ENCODE measurements at regions not wholly inside any gene's neighbourhood (a gene's known extent, or its start where the extent isn't known, plus 50 kb on each side); places are given as distances from the start of the nearest gene placed in this dataset.
"Not testable (repeated sequence)": the region's sequence is repeated elsewhere in the genome, so short reads cannot be mapped to it uniquely, and the experiment has no call there.

- POLR2A ChIA-PET, result no interaction called here
Observed at GRCh38 chr11:81259471-81259870, 1474.2 kb downstream of the FAM181B start.

DNA sequence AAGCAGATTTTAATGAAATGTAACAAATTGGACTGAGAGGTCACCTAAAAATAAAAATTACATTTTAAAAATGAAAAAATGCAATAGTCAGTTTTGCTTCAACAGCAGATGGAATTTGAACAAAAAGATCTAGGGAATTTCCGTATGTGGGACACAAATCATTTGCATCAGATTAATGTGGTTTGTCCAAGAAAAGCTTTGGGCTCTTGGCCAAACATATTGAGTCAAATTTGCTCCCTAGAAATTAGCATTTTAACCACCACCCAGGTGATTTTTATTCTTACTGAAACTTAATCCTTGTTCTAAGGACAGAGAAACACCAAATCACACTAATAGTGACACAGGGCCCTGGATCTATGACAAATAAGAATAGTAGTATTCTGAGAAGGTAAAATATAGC, 1477.8 kb downstream of the FAM181B start:
- CTCF ChIA-PET, result no interaction called here
- POLR2A ChIA-PET, result no interaction called here

More at GRCh38 chr11:81259471-81259870, 1474.2 kb downstream of the FAM181B start:
- CTCF ChIA-PET, result no interaction called here

- ChIA-PET CTCF (no interaction called here), POLR2A (no interaction called here)
Observed at GRCh38 chr11:81253244-81253643, 1480.4 kb downstream of the FAM181B start.

- CTCF ChIA-PET, result no interaction called here
- POLR2A ChIA-PET, result no interaction called here
Observed at GRCh38 chr11:81246941-81247340, 1486.7 kb downstream of the FAM181B start.

- POLR2A ChIA-PET, result no interaction called here
- CTCF ChIA-PET, result no interaction called here
Observed at GRCh38 chr11:81245791-81246190, 1487.9 kb downstream of the FAM181B start.

GRCh38 chr11:81241672-81242275, 1491.9 kb downstream of the FAM181B start:
- ChIA-PET CTCF (no interaction called here), POLR2A (no interaction called here)

GRCh38 chr11:81237139-81237538, 1496.5 kb downstream of the FAM181B start:
- POLR2A ChIA-PET, result no interaction called here
- CTCF ChIA-PET, result no interaction called here

DNA sequence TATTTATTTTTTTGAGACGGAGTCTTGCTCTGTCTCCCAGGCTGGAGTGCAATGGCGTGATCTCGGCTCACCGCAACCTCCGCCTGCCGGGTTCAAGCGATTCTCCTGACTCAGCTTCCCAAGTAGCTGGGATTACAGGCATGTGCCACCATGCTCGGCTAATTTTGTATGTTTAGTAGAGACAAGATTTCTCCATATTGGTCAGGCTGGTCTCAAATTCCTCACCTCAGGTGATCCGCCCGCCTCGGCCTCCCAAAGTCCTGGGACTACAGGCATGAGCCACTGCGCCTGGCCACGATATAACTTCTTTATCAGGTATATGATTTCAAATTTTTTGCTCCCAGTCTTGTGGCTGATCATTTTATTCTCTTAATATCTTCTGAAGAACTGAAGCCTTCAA, 1506.3 kb downstream of the FAM181B start:
- POLR2A ChIA-PET, CTCF ChIA-PET: not testable (repeated sequence)

GRCh38 chr11:81224396-81224795, 1509.3 kb downstream of the FAM181B start:
- ChIA-PET CTCF (no interaction called here), POLR2A (no interaction called here)

DNA sequence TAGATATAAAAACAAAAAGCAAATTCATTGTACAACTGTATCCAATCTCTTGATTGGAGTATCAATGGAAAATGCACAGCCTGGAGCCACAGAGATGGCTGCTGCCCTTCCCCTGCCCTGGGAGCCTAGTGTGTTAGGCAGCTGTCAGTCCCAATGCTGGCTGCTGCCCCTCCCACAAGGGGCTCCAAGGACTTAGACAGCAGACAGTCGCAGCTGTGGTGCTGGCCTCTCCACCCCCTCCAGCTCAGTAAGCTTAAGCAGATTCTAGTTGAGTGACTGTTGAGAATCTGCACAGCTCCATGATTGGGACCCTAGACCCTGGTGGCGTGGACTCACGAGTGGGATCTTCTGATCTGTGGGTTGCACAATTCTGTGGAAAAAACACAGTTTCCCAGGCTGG, 1511.2 kb downstream of the FAM181B start:
- ChIA-PET POLR2A (no interaction called here), CTCF (no interaction called here)

- ChIA-PET POLR2A (no interaction called here), CTCF (no interaction called here)
Observed at GRCh38 chr11:81220146-81220895, 1513.3 kb downstream of the FAM181B start.

GRCh38 chr11:81219661-81220060, 1514.0 kb downstream of the FAM181B start:
- ChIA-PET POLR2A (no interaction called here), CTCF (no interaction called here)

DNA sequence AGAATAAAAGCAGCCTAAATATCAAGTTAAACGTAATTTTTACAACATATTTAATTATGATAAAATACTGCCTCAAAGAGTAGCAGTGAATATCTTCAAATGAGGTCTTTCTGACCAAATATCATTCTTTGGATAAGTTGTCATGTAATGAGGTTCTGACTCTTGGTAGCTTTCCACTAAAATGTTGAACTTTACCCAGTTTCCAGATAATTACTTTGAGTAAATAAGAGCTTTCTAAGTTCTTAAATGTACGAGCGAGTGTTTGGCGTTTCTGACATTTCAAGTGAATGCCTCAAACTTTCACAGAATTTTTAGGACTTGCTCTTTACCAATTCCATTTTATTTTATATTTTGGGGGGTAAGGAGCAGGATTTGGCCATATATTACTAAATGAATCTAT, 1515.2 kb downstream of the FAM181B start:
- ChIA-PET CTCF (no interaction called here), POLR2A (no interaction called here)

GRCh38 chr11:81211050-81211449, 1522.6 kb downstream of the FAM181B start:
- CTCF ChIA-PET, result no interaction called here
- POLR2A ChIA-PET, result no interaction called here

GRCh38 chr11:81207421-81208054, 1526.1 kb downstream of the FAM181B start:
- ChIA-PET CTCF (no interaction called here), POLR2A (no interaction called here)

GRCh38 chr11:81203876-81204275, 1529.8 kb downstream of the FAM181B start:
- CTCF ChIA-PET, result no interaction called here
- POLR2A ChIA-PET, result no interaction called here

DNA sequence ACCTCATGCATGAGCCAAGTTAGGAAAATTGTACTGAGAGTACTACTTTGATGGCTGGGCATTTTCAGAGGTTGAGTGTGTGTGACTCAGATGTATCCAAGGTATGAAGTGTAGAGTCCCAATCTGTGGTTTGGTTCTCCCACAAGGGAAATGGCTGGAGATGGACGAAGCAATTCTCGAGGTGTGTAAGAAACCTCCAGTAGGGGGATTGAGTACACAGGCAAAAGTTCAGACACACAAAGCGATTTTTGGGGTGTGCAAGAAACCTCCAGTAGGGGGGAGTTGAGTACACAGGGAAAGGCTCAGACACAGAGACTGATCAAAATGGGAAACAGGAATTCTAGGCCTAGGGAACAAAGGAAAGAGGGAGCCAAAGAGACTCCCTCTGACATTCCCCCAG, 1536.3 kb downstream of the FAM181B start:
- ChIA-PET POLR2A (no interaction called here), CTCF (no interaction called here)

GRCh38 chr11:81192516-81192915, 1541.1 kb downstream of the FAM181B start:
- ChIA-PET POLR2A (no interaction called here), CTCF (no interaction called here)

GRCh38 chr11:81190546-81190945, 1543.1 kb downstream of the FAM181B start:
- ChIA-PET POLR2A (no interaction called here), CTCF (no interaction called here)

- CTCF ChIA-PET, POLR2A ChIA-PET: not testable (repeated sequence)
Observed at GRCh38 chr11:81187033-81187432, 1546.6 kb downstream of the FAM181B start.

DNA sequence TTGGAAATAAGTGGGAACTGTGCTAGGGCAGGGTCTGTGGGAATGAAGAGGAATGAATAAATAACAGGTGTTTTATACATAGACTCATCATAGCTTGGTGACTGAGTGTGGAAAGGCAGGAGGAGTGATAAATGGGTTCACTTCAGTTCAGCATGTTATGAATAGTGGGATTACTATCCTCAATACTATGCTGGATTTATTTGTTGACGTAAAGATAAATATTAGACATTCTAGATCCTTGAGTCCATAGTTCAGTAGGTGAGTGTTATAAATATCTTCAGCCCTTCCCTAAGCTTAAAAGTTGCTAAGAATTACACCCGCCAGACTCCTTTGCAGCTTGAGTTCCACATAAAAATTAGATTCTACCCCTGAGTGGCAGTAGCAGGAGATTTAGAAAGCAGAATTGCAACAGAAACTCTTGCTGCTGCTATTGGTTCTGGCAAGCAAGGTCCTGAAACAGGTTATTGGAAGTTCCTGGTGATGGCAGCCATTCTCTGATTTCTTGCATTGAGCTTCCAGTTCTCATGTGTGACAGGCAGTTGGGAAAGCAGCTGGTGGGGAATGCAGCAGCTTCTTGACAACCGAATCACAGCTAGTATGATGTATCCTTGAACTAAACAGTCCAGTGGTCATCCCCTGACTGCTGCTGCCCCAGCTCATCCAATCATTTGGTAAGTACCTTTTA, 1558.9 kb downstream of the FAM181B start:
- ChIA-PET CTCF (no interaction called here), POLR2A (no interaction called here)
